ENCODE measurements at regions not wholly inside any gene's neighbourhood (a gene's known extent, or its start where the extent isn't known, plus 50 kb on each side); places are given as distances from the start of the nearest gene placed in this dataset.

DNA sequence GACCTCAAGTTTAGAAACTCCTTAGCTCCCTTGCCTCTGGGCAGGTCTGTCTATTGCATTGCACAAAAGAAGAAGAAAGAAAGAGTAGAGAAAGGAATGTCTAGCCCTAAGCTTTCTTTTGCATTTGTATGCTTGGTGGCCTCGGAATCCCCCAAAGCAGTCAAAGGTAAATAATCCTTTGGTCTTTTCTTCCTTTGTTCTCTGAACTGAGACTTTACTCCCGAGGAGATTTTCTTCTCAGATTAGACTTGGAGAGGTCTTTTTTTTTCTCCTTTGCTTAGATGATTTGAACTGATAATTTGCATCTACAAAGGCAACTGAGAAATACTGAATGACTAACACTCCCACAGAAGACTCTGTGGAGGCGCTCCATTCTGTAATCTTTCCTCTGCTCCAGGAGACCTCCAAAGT, 93.2 kb downstream of the AKR1D1 start:
- TF ChIP-seq, protein P1, sequence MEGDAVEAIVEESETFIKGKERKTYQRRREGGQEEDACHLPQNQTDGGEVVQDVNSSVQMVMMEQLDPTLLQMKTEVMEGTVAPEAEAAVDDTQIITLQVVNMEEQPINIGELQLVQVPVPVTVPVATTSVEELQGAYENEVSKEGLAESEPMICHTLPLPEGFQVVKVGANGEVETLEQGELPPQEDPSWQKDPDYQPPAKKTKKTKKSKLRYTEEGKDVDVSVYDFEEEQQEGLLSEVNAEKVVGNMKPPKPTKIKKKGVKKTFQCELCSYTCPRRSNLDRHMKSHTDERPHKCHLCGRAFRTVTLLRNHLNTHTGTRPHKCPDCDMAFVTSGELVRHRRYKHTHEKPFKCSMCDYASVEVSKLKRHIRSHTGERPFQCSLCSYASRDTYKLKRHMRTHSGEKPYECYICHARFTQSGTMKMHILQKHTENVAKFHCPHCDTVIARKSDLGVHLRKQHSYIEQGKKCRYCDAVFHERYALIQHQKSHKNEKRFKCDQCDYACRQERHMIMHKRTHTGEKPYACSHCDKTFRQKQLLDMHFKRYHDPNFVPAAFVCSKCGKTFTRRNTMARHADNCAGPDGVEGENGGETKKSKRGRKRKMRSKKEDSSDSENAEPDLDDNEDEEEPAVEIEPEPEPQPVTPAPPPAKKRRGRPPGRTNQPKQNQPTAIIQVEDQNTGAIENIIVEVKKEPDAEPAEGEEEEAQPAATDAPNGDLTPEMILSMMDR (IDR thresholded peaks at IDR 0.05), result no peak
- DNase-seq (ENCODE audit: low spot score), result no peak
- Histone ChIP-seq H3K4me3 (no peak overlapping the region), H3K9me3 (peaks cover 0 to 19% of the 10 kb centered on the region in 2 donors), H3K27ac (no peak overlapping the region), H3K36me3 (no peaks in the 10 kb centered on the region), H3K4me1 (no peaks in the 10 kb centered on the region), H3K27me3 (no peaks in the 10 kb centered on the region)

DNA sequence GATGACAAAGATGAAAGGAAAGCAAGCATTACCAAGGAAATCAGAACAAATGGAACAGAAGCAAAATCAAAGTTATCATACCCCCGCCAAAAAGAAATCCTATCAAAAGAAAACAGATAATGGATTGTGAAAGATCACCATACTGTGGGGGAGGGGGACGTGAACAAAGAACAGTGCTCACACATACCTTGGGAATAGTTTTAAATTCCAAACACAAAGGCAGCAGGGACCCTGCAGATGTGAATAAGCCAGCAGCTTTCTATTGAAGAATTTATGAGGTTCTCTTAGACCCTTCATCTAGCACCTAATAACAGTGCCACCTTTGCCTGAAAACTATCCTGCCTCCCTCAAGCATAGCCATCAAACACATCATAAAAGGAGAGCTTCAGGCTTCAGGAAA, 94.0 kb downstream of the AKR1D1 start:
- TF ChIP-seq, protein P1 (IDR thresholded peaks at IDR 0.05), result no peak
- no peak overlapping the region for H3K27ac ChIP-seq
- no peak overlapping the region for H3K4me3 ChIP-seq
- no peaks in the 10 kb centered on the region for H3K27me3 ChIP-seq
- H3K9me3 ChIP-seq, result peaks cover 0 to 15% of the 10 kb centered on the region in 2 donors
- no peak for DNase-seq (ENCODE audit: low spot score)
- H3K4me1 ChIP-seq, result no peaks in the 10 kb centered on the region
- H3K36me3 ChIP-seq, result no peaks in the 10 kb centered on the region

DNA sequence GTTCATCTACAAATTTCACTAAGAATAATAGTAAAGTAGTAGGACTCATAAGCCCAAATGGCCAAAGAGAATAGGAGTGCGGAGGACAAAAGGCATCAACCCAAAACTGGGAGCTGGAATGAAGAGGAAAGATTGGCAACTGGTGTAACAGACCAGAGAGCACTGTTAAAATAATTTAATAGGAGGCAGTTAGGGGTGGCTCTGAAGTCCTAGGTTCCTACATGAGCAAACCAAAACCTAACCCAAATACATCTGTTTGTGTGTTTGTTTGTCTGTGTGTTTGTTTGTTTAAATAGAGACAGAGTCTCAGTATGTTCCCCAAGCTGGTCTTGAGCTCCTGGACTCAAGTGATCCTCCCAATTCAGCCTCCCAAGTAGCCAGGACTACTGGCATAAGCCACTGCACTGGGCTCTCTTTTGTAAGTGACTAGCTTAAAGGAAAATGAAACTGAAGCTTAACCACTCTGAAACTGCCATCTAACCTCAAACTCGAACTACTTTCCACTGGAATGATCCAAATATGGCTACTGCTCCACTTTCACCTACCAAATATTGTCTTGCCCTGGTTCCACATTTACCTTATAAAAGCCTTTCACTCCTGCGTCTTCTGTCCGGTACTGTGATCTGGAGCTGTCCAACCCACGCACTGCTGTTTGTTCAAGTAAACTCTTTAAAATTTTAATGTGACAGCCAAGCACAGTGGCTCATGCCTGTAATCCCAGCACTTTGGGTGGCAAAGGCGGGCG, 94.9 kb downstream of the AKR1D1 start:
- H3K4me1 ChIP-seq, result no peaks in the 10 kb centered on the region
- DNase-seq (ENCODE audit: low spot score), result no peak
- TF ChIP-seq, protein P1 (IDR thresholded peaks at IDR 0.05), result no peak
- H3K4me3 ChIP-seq, result no peak overlapping the region
- H3K36me3 ChIP-seq, result no peaks in the 10 kb centered on the region
- no peak overlapping the region for H3K27ac ChIP-seq
- no peaks in the 10 kb centered on the region for H3K27me3 ChIP-seq
- peaks cover 0 to 11% of the 10 kb centered on the region in 2 donors for H3K9me3 ChIP-seq

DNA sequence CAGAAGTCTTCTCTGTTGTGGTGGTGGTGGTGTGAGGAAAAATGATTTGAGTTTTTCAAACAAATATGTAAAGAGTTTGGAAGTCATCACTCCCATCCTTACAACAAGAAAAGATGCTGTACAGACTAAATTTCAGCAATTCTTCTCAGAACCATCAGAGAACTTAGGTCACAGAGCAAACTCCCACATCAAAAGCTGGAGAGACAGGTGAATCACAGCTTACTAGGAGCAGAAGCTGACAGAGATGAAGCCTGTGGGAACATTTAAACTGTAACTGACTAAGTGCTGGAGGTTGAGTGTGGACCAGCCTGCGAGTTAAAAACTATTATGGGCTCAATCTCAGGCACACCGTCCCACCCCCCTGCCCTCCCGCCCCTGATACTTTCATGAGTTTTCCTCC, 97.3 kb downstream of the AKR1D1 start:
- H3K4me3 ChIP-seq, result no peak overlapping the region
- H3K27ac ChIP-seq, result no peak overlapping the region
- H3K9me3 ChIP-seq, result peaks cover 0 to 11% of the 10 kb centered on the region in 2 donors
- TF ChIP-seq, protein P1 (IDR thresholded peaks at IDR 0.05), result no peak
- H3K27me3 ChIP-seq, result no peaks in the 10 kb centered on the region
- no peaks in the 10 kb centered on the region for H3K4me1 ChIP-seq
- no peak for DNase-seq (ENCODE audit: low spot score)
- H3K36me3 ChIP-seq, result no peaks in the 10 kb centered on the region

DNA sequence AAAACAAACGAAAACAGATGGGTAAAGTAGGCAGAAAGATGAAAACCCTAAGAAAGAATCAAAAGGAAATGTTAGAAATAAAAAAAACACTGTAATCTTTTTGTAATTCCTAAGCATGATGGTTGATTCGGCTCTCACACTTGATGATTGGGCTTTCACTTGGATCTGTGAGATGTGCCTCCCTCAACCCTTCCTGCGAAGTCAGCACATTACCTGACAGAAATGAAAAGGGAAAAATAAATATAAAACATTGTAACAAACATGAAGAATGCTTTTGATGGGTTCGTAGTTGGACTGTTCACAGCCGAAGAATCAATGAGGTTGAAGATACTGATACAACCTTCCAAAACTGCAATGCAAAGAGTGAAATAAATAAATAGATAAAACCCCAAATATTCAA, 99.8 kb downstream of the AKR1D1 start:
- no peaks in the 10 kb centered on the region for H3K36me3 ChIP-seq
- TF ChIP-seq, protein P1 (IDR thresholded peaks at IDR 0.05), result no peak
- H3K9me3 ChIP-seq, result peaks cover 0 to 11% of the 10 kb centered on the region in 2 donors
- H3K4me1 ChIP-seq, result no peaks in the 10 kb centered on the region
- no peak for DNase-seq (ENCODE audit: low spot score)
- no peaks in the 10 kb centered on the region for H3K27me3 ChIP-seq
- no peak overlapping the region for H3K4me3 ChIP-seq
- H3K27ac ChIP-seq, result no peak overlapping the region

DNA sequence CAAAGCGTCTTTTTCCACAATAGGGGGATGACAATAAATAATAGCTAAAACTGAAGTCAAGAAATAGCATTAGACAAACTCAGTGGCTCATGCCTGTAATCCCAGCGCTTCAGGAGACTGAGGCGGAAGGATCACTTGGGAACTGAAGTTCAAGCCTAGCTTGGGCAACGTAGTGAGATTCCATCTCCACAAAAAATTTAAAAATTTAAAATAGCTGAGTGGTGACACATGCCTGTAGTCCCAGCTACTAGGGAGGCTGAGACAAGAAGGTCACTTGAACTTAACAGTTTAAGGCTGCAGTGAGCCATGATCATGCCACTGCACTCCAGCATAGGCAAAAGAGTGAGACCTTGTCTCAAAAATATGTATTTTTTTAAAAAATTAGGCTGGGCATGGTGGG, 107.9 kb downstream of the AKR1D1 start:
- DNase-seq (ENCODE audit: low spot score), result no peak
- H3K27me3 ChIP-seq, result no peaks in the 10 kb centered on the region
- peaks cover 0 to 8% of the 10 kb centered on the region in 2 donors for H3K9me3 ChIP-seq
- H3K27ac ChIP-seq, result no peak overlapping the region
- H3K36me3 ChIP-seq, result no peaks in the 10 kb centered on the region
- H3K4me3 ChIP-seq, result no peak overlapping the region
- TF ChIP-seq, protein P1 (IDR thresholded peaks at IDR 0.05), result no peak
- H3K4me1 ChIP-seq, result no peaks in the 10 kb centered on the region
